SK-N-SH (cell line): ENCODE measurements at regions not wholly inside any gene's neighbourhood (a gene's known extent, or its start where the extent isn't known, plus 50 kb on each side); places are given as distances from the start of the nearest gene placed in this dataset.
A peak's percentile ranks its signal among the peaks of the same experiment; 100 is the strongest.

Source experiments
- CTCF ChIA-PET: fragments of 300-600, 350-600 bp; formaldehyde crosslinking; extraction: SDS; loops from one replicate; lab custom pipeline; 2021; lab: Yijun Ruan, JAX
- POLR2A ChIA-PET: fragments of 350-600 bp; sonication (Branson Sonifier 250); formaldehyde crosslinking; extraction: SDS; loops from one replicate; lab custom pipeline; 2020; ENCODE audit warnings: antibody characterized with exemption, inconsistent platforms; lab: Yijun Ruan, JAX
- DNase-seq: peaks from one replicate; pipeline ENCODE4 v3.0.0; 2012
- H2AFZ ChIP-seq: fragments of 200-600 bp; sonication (generic); 2 replicates; pipeline ENCODE4 v1.8.1; 2016; ENCODE audit warnings: antibody characterized with exemption, mild to moderate bottlenecking, low read depth
- H3F3A ChIP-seq: fragments of 200-600 bp; sonication (generic); replicated peaks from 2 replicates; pipeline ENCODE3; 2016; ENCODE audit warnings: antibody characterized with exemption, mild to moderate bottlenecking; ENCODE audit not compliant: insufficient read depth
- H3K27ac ChIP-seq, 2 experiments: fragments of 200-500 bp in 1 of 2; fragments of 200-600 bp in 1 of 2; sonication (Bioruptor generic) in 1 of 2; sonication (generic), shearing (Covaris generic) in 1 of 2; 2 replicates each; pipeline versions ENCODE4 v1.5.1 to v1.6.1; 2014 to 2016; ENCODE audit warnings: low read depth in 2 of 2, inconsistent platforms in 1 of 2, low read length in 1 of 2, mild to moderate bottlenecking in 1 of 2, mixed read lengths in 1 of 2
- H3K27me3 ChIP-seq: fragments of 200-600 bp; sonication (generic), shearing (Covaris generic); 2 replicates; pipeline ENCODE4 v1.6.1; 2016; ENCODE audit warnings: mixed run types; ENCODE audit not compliant: insufficient read depth
- H3K36me3 ChIP-seq, 2 experiments: fragments of 200-500 bp in 1 of 2; fragments of 200-600 bp in 1 of 2; sonication (Bioruptor generic) in 1 of 2; sonication (generic) in 1 of 2; replicated peaks in 1 of 2; 2 replicates each; pipeline versions ENCODE3 to v1.5.1; 2014 to 2016; ENCODE audit warnings: low read length in 1 of 2, mild to moderate bottlenecking in 1 of 2; ENCODE audit not compliant: insufficient read depth in 2 of 2, control insufficient read depth in 1 of 2
- H3K4me1 ChIP-seq, 2 experiments: fragments of 200-500 bp in 1 of 2; fragments of 200-600 bp in 1 of 2; sonication (Bioruptor generic) in 1 of 2; sonication (generic), shearing (Covaris generic) in 1 of 2; 2 replicates each; pipeline versions ENCODE4 v1.5.1 to v1.6.1; 2014 to 2016; ENCODE audit warnings: low read depth in 1 of 2, low read length in 1 of 2, mixed run types in 1 of 2; ENCODE audit not compliant: insufficient read depth in 2 of 2, control insufficient read depth in 1 of 2
- H3K4me2 ChIP-seq: fragments of 200-600 bp; sonication (generic), shearing (Covaris generic); 2 replicates; pipeline ENCODE4 v1.6.1; 2017; ENCODE audit warnings: mixed run types
- H3K4me3 ChIP-seq, 2 experiments: fragments of 200-500 bp in 1 of 2; fragments of 200-600 bp in 1 of 2; sonication (Bioruptor generic) in 1 of 2; sonication (generic), shearing (Covaris generic) in 1 of 2; 2 replicates each; pipeline versions ENCODE4 v1.5.1 to v1.8.1; 2014 to 2016; ENCODE audit warnings: low read depth in 2 of 2, inconsistent platforms in 1 of 2, low read length in 1 of 2, mild to moderate bottlenecking in 1 of 2, mixed read lengths in 1 of 2, moderate library complexity in 1 of 2
- H3K79me2 ChIP-seq: fragments of 200-600 bp; sonication (generic); 2 replicates; pipeline ENCODE4 v1.8.1; 2017; ENCODE audit warnings: mild to moderate bottlenecking; ENCODE audit not compliant: insufficient read depth
- H3K9ac ChIP-seq: fragments of 200-600 bp; sonication (generic); 2 replicates; pipeline ENCODE4 v1.6.1; 2017; ENCODE audit warnings: mixed run types
- H3K9me2 ChIP-seq: fragments of 200-600 bp; sonication (generic); 2 replicates; pipeline ENCODE4 v1.6.1; 2017; ENCODE audit warnings: mixed run types
- H3K9me3 ChIP-seq: fragments of 200-600 bp; sonication (generic); 2 replicates; pipeline ENCODE4 v1.6.1; 2017; ENCODE audit warnings: mixed run types, mild to moderate bottlenecking, moderate library complexity
- H4K20me1 ChIP-seq: fragments of 200-600 bp; sonication (generic); 2 replicates; pipeline ENCODE4 v1.6.1; 2017; ENCODE audit warnings: mild to moderate bottlenecking, mixed run types; ENCODE audit not compliant: insufficient read depth
- FOSL2 ChIP-seq: IDR thresholded peaks from 2 replicates; pipeline ENCODE4 v1.4.0; 2012; ENCODE audit warnings: low read depth, mild to moderate bottlenecking, moderate library complexity, borderline replicate concordance
- FOXM1 ChIP-seq: IDR thresholded peaks from 2 replicates; pipeline ENCODE4 v1.4.0; 2012; ENCODE audit warnings: low read depth, mild to moderate bottlenecking
- GATA2 ChIP-seq: sonication (generic); formaldehyde crosslinking; IDR thresholded peaks from 2 replicates; pipeline ENCODE4 v1.5.0; 2020; ENCODE audit warnings: mild to moderate bottlenecking, missing genetic modification reagents
- JUND ChIP-seq: IDR thresholded peaks from 2 replicates; pipeline ENCODE4 v1.4.0; 2012
- MAX ChIP-seq: IDR thresholded peaks from 2 replicates; pipeline ENCODE4 v1.4.0; 2012; ENCODE audit warnings: low read depth
- MEF2A ChIP-seq: IDR thresholded peaks from 2 replicates; pipeline ENCODE4 v1.4.0; 2012; ENCODE audit warnings: low read depth, borderline replicate concordance
- NRF1 ChIP-seq: IDR thresholded peaks from 2 replicates; pipeline ENCODE4 v1.6.1; 2012; ENCODE audit warnings: low read depth, mild to moderate bottlenecking, low read length
- POLR2AphosphoS5 ChIP-seq: IDR thresholded peaks from 2 replicates; pipeline ENCODE4 v1.6.1; 2012; ENCODE audit warnings: low read depth, low read length
- RAD21 ChIP-seq: IDR thresholded peaks from 2 replicates; pipeline ENCODE4 v1.6.1; 2012; ENCODE audit warnings: mild to moderate bottlenecking, low read length
- RFX5 ChIP-seq: IDR thresholded peaks from 2 replicates; pipeline ENCODE4 v1.6.1; 2012; ENCODE audit warnings: mild to moderate bottlenecking, improper control_type of control experiment, low read length
- SIN3A ChIP-seq: IDR thresholded peaks from 2 replicates; pipeline ENCODE4 v1.6.1; 2012; ENCODE audit warnings: low read depth, mild to moderate bottlenecking, low read length, moderate library complexity, borderline replicate concordance
- SMC3 ChIP-seq: IDR thresholded peaks from 2 replicates; pipeline ENCODE4 v1.6.1; 2012; ENCODE audit warnings: low read depth, low read length, improper control_type of control experiment
- TCF12 ChIP-seq: IDR thresholded peaks from 2 replicates; pipeline ENCODE4 v1.4.0; 2012
- WGBS: methylation state at CpG from one replicate; pipeline ENCODE4 v1.1.6; 2017; ENCODE audit warnings: low lambda C conversion rate; 5-methylcytosine and 5-hydroxymethylcytosine counted together
- TF ChIP-seq, protein P1 (sequence below): fragments of 200-600 bp; sonication (generic); IDR thresholded peaks from 2 replicates; pipeline ENCODE4 v1.6.1; 2017; ENCODE audit warnings: antibody characterized with exemption, mild to moderate bottlenecking, moderate library complexity
- TF ChIP-seq, protein P2 (sequence below): IDR thresholded peaks from 2 replicates; pipeline ENCODE4; 2012

- no peaks in the 10 kb centered on the region for H3K79me2 ChIP-seq
- WGBS = 71% methylated on average over 14 of the region's 17 CpGs
- ChIA-PET CTCF (interaction anchor here (0.7 to 1.3 kb wide), 7 partner anchors 15 to 244 kb away, joined by 3 to 6 read pairs (median 3); no protein-coding TSS in a partner anchor), POLR2A (interaction anchor here (1.1 kb wide), 1 partner anchor 188 kb away, joined by 4 read pairs; the partner anchor contains the start of gene TNRC6C)
- H3K9me2 ChIP-seq = no peaks in the 10 kb centered on the region
- H2AFZ ChIP-seq = no peak overlapping the region
- no peaks in the 10 kb centered on the region for H3K9me3 ChIP-seq
- H4K20me1 ChIP-seq = no peaks in the 10 kb centered on the region
- no peak for DNase-seq
- no peaks in the 10 kb centered on the region for H3K36me3 ChIP-seq
- H3K9ac ChIP-seq = no peak overlapping the region
- no peaks in the 10 kb centered on the region for H3K27me3 ChIP-seq
- peaks cover 0 to 29% of the 10 kb centered on the region in 2 experiments; a peak in 1 of 4 replicates for H3K4me1 ChIP-seq
- H3K4me2 ChIP-seq = no peak overlapping the region
- no peak overlapping the region for H3K4me3 ChIP-seq
- TF ChIP-seq FOXM1 (no peak), TCF12 (peak; percentile 60), JUND (peak; percentile 47; the same call in 1 of the 2 replicates), NRF1 (no peak), RAD21 (peak; percentile 5; the same call in 1 of the 2 replicates), FOSL2 (peak; percentile 69; the same call in 1 of the 2 replicates), MAX (0 out of 2 replicates have a peak, but pooled peaks have one; percentile 19), POLR2AphosphoS5 (no peak), GATA2 (CRISPR knock-in tag) (no peak), SIN3A (no peak), RFX5 (no peak), SMC3 (0 out of 2 replicates have a peak, but pooled peaks have one; percentile 3), MEF2A (no peak)
- TF ChIP-seq, protein P1, sequence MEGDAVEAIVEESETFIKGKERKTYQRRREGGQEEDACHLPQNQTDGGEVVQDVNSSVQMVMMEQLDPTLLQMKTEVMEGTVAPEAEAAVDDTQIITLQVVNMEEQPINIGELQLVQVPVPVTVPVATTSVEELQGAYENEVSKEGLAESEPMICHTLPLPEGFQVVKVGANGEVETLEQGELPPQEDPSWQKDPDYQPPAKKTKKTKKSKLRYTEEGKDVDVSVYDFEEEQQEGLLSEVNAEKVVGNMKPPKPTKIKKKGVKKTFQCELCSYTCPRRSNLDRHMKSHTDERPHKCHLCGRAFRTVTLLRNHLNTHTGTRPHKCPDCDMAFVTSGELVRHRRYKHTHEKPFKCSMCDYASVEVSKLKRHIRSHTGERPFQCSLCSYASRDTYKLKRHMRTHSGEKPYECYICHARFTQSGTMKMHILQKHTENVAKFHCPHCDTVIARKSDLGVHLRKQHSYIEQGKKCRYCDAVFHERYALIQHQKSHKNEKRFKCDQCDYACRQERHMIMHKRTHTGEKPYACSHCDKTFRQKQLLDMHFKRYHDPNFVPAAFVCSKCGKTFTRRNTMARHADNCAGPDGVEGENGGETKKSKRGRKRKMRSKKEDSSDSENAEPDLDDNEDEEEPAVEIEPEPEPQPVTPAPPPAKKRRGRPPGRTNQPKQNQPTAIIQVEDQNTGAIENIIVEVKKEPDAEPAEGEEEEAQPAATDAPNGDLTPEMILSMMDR = no peak
- TF ChIP-seq, protein P2, sequence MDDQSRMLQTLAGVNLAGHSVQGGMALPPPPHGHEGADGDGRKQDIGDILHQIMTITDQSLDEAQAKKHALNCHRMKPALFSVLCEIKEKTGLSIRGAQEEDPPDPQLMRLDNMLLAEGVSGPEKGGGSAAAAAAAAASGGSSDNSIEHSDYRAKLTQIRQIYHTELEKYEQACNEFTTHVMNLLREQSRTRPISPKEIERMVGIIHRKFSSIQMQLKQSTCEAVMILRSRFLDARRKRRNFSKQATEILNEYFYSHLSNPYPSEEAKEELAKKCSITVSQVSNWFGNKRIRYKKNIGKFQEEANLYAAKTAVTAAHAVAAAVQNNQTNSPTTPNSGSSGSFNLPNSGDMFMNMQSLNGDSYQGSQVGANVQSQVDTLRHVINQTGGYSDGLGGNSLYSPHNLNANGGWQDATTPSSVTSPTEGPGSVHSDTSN = peak; percentile 35; the same call in 1 of the 2 replicates
- no peak overlapping the region for H3K27ac ChIP-seq
- no peaks in the 10 kb centered on the region for H3F3A ChIP-seq
Observed at GRCh38 chr17:77770331-77771105, 188.0 kb upstream of the TNRC6C start.
